HCT116 (cell line): ENCODE measurements at regions not wholly inside any gene's neighbourhood (a gene's known extent, or its start where the extent isn't known, plus 50 kb on each side); places are given as distances from the start of the nearest gene placed in this dataset.

Experiments
- ATAC-seq: fragments of 200-7000 bp; cut with Tn5 transposase; 2 replicates; pipeline ENCODE4 v1.9.1; 2020; ENCODE audit warnings: mild to moderate bottlenecking, moderate library complexity
- BruUV-seq: library from RNA; stranded (reverse); fragments of 400-500 nt; replicated peaks from 2 replicates; lab custom pipeline; 2021; lab: Mats Ljungman, UMichigan
- CTCF ChIA-PET: fragments of 300-600 bp; sonication (Branson Sonifier 250); formaldehyde crosslinking; loops from one replicate; lab custom pipeline; 2021; ENCODE audit warnings: antibody characterized with exemption; lab: Charles Lee
- POLR2A ChIA-PET: fragments of 300-600, 350-600 bp; sonication (Branson Sonifier 250); formaldehyde crosslinking; loops from one replicate; lab custom pipeline; 2021; ENCODE audit warnings: antibody characterized with exemption; lab: Charles Lee
- RAD21 ChIA-PET, 2 experiments: fragments of 300-600 bp; sonication (Branson Sonifier 250); formaldehyde crosslinking; loops; one replicate each; lab custom pipeline; 2023; ENCODE audit warnings: low total read pairs in 2 of 2; ENCODE audit not compliant: uncharacterized antibody in 2 of 2, unreplicated experiment in 2 of 2, low non-redundant PET in 1 of 2; lab: Charles Lee
- DNase-seq: peaks from one replicate; pipeline ENCODE4 v3.0.0-alpha.2; 2010; ENCODE audit warnings: low read depth, low spot score
- H2AFZ ChIP-seq: fragments of 200-600 bp; shearing (Covaris generic), sonication (generic); 2 replicates; pipeline ENCODE4 v1.6.1; 2017; ENCODE audit warnings: low read depth, mixed run types, mixed read lengths, antibody characterized with exemption, low read length; ENCODE audit not compliant: poor library complexity, severe bottlenecking
- H3K27ac ChIP-seq: 2 replicates; pipeline ENCODE4 v1.5.1; 2012; ENCODE audit warnings: low read depth, low read length
- H3K27me3 ChIP-seq: fragments of 200-600 bp; sonication (generic); 2 replicates; pipeline ENCODE4 v1.6.1; 2016; ENCODE audit warnings: mixed run types, low read length, mixed read lengths; ENCODE audit not compliant: insufficient read depth
- H3K36me3 ChIP-seq, 2 experiments: fragments of 200-500 bp in 1 of 2; fragments of 200-600 bp in 1 of 2; sonication (Bioruptor generic) in 1 of 2; sonication (generic) in 1 of 2; 2 replicates each; pipeline versions ENCODE4 v1.5.1 to v1.6.1; 2014 to 2016; ENCODE audit warnings: low read length in 2 of 2, inconsistent platforms in 1 of 2, mixed read lengths in 1 of 2, mixed run types in 1 of 2; ENCODE audit not compliant: insufficient read depth in 2 of 2, control insufficient read depth in 1 of 2
- H3K4me1 ChIP-seq, 2 experiments: fragments of 200-600 bp in 1 of 2; sonication (generic) in 1 of 2; 2 replicates each; pipeline versions ENCODE4 v1.5.1 to v1.6.1; 2012 to 2017; ENCODE audit warnings: low read length in 2 of 2, inconsistent platforms in 1 of 2, mild to moderate bottlenecking in 1 of 2, mixed read lengths in 1 of 2, mixed run types in 1 of 2, moderate library complexity in 1 of 2; ENCODE audit not compliant: insufficient read depth in 2 of 2, control insufficient read depth in 1 of 2
- H3K4me2 ChIP-seq: fragments of 200-600 bp; sonication (generic); 2 replicates; pipeline ENCODE4 v1.6.1; 2017; ENCODE audit warnings: mixed run types, low read length, mixed read lengths
- H3K4me3 ChIP-seq, 2 experiments: fragments of 200-600 bp in 1 of 2; sonication (generic) in 1 of 2; replicated peaks in 1 of 2; 2 replicates each; pipeline ENCODE4 v1.5.1; 2011 to 2016; ENCODE audit warnings: low read length in 2 of 2, control low read depth in 1 of 2, low read depth in 1 of 2, mild to moderate bottlenecking in 1 of 2, mixed read lengths in 1 of 2, mixed run types in 1 of 2
- H3K79me2 ChIP-seq: fragments of 200-600 bp; sonication (generic); 2 replicates; pipeline ENCODE4 v1.6.1; 2017; ENCODE audit warnings: mild to moderate bottlenecking, mixed run types, low read length, moderate library complexity, mixed read lengths; ENCODE audit not compliant: insufficient read depth
- H3K9ac ChIP-seq: fragments of 200-600 bp; sonication (generic); 2 replicates; pipeline ENCODE4 v1.6.1; 2016; ENCODE audit warnings: low read length, mixed read lengths
- H3K9me2 ChIP-seq: fragments of 200-600 bp; sonication (generic), shearing (Covaris generic); 2 replicates; pipeline ENCODE4 v1.6.1; 2017; ENCODE audit warnings: mixed run types, mild to moderate bottlenecking, moderate library complexity; ENCODE audit not compliant: insufficient read depth
- H3K9me3 ChIP-seq, 2 experiments: fragments of 200-500 bp in 1 of 2; fragments of 200-600 bp in 1 of 2; sonication (Bioruptor generic) in 1 of 2; sonication (generic) in 1 of 2; 2 replicates each; pipeline ENCODE4 v1.6.1; 2014 to 2017; ENCODE audit warnings: low read length in 2 of 2, mixed read lengths in 2 of 2, inconsistent platforms in 1 of 2, low read depth in 1 of 2, mild to moderate bottlenecking in 1 of 2, mixed run types in 1 of 2, moderate library complexity in 1 of 2; ENCODE audit not compliant: control insufficient read depth in 1 of 2, insufficient read depth in 1 of 2
- H4K20me1 ChIP-seq: fragments of 200-600 bp; sonication (generic), shearing (Covaris generic); 2 replicates; pipeline ENCODE4 v1.6.1; 2017; ENCODE audit warnings: mixed run types, mild to moderate bottlenecking, moderate library complexity; ENCODE audit not compliant: insufficient read depth
- ATF3 ChIP-seq: IDR thresholded peaks from 2 replicates; pipeline ENCODE4 v1.6.1; 2012
- CBX3 ChIP-seq: IDR thresholded peaks from 2 replicates; pipeline ENCODE4 v1.6.1; 2012; ENCODE audit warnings: low read depth
- CEBPB ChIP-seq: IDR thresholded peaks from 2 replicates; pipeline ENCODE4 v1.6.1; 2012; ENCODE audit warnings: low read depth
- CTCF ChIP-seq, 3 experiments: fragments of 200-600 bp in 1 of 3; sonication (generic) in 1 of 3; IDR thresholded peaks in 2 of 3; conservative IDR thresholded peaks in 1 of 3; 2 replicates each; pipeline ENCODE4 v1.5.1; 2012 to 2017; ENCODE audit warnings: low read depth in 2 of 3, low read length in 2 of 3, antibody characterized with exemption in 1 of 3, borderline replicate concordance in 1 of 3, control low read depth in 1 of 3, mild to moderate bottlenecking in 1 of 3, mixed read lengths in 1 of 3, mixed run types in 1 of 3, moderate library complexity in 1 of 3; ENCODE audit not compliant: insufficient read depth in 1 of 3
- ELF1 ChIP-seq: IDR thresholded peaks from 2 replicates; pipeline ENCODE4 v1.6.1; 2012; ENCODE audit warnings: low read depth, borderline replicate concordance
- EZH2phosphoT487 ChIP-seq: fragments of 200-600 bp; IDR thresholded peaks from 2 replicates; pipeline ENCODE4 v1.6.1; 2018; ENCODE audit warnings: antibody characterized with exemption, borderline replicate concordance
- FOSL1 ChIP-seq: IDR thresholded peaks from 2 replicates; pipeline ENCODE4 v1.6.1; 2012; ENCODE audit warnings: low read depth
- POLR2A ChIP-seq: IDR thresholded peaks from 2 replicates; pipeline ENCODE4 v1.7.0; 2011; ENCODE audit warnings: borderline replicate concordance; ENCODE audit not compliant: insufficient read depth, insufficient read length; ENCODE audit errors: extremely low read depth
- POLR2AphosphoS5 ChIP-seq: IDR thresholded peaks from 2 replicates; pipeline ENCODE4 v1.6.1; 2011; ENCODE audit warnings: mild to moderate bottlenecking, low read depth, low read length, moderate library complexity
- REST ChIP-seq: IDR thresholded peaks from 2 replicates; pipeline ENCODE4 v1.6.1; 2012; ENCODE audit warnings: low read depth
- ZBTB33 ChIP-seq: IDR thresholded peaks from 2 replicates; pipeline ENCODE4 v1.6.1; 2011; ENCODE audit warnings: mild to moderate bottlenecking, low read length, moderate library complexity; ENCODE audit not compliant: insufficient replicate concordance; ENCODE audit errors: extremely low read depth
- ZFX ChIP-seq: fragments of 450-650 bp; IDR thresholded peaks from 2 replicates; pipeline ENCODE4 v1.6.1; 2017
- intact Hi-C: fragments of 100-400 bp; cut with micrococcal nuclease; formaldehyde crosslinking; loops from 2 replicates; pipeline ENCODE4 v1.10.0; 2022

- TF ChIP-seq CTCF (IDR thresholded peaks at IDR 0.05 in 2 of 3, conservative IDR thresholded peaks at IDR 0.05 in 1 of 3; ENCODE audit: borderline replicate concordance in 1 of 3, insufficient read depth in 1 of 3, low read depth in 2 of 3, low read length in 2 of 3): no peak
Measured at GRCh38 chr2:238790126-238790832, 57.6 kb upstream of the TWIST2 start (continued).

GRCh38 chr2:238790833-238791230 lies 57.1 kb upstream of the TWIST2 start:
- no peak overlapping the region for H3K4me3 ChIP-seq
- TF ChIP-seq POLR2A (no peak), EZH2phosphoT487 (no peak), ELF1 (no peak), POLR2AphosphoS5 (no peak), REST (no peak), CEBPB (no peak), ZFX (no peak), FOSL1 (no peak), ZBTB33 (no peak), CTCF (IDR thresholded peaks at IDR 0.05 in 2 of 3, conservative IDR thresholded peaks at IDR 0.05 in 1 of 3; ENCODE audit: borderline replicate concordance in 1 of 3, insufficient read depth in 1 of 3, low read depth in 2 of 3, low read length in 2 of 3) (no peak), CBX3 (no peak), ATF3 (no peak)
- TF ChIP-seq, all 23 proteins: peak for 0
- Histone ChIP-seq H3K27ac (no peak overlapping the region), H2AFZ (no peak overlapping the region), H4K20me1 (no peaks in the 10 kb centered on the region), H3K4me1 (no peaks in the 10 kb centered on the region), H3K79me2 (no peaks in the 10 kb centered on the region), H3K9me2 (no peaks in the 10 kb centered on the region), H3K27me3 (no peaks in the 10 kb centered on the region), H3K4me2 (no peak overlapping the region), H3K36me3 (no peaks in the 10 kb centered on the region), H3K9ac (no peak overlapping the region), H3K9me3 (no peaks in the 10 kb centered on the region)
- no TSS peak for BruUV-seq
- ChIA-PET RAD21 (no interaction called here), CTCF (no interaction called here), POLR2A (no interaction called here)
- DNase-seq (no peak), ATAC-seq (no peak)
- intact Hi-C loops: no loop called here
